Hepatocyte (in vitro differentiated cells): ENCODE measurements at regions not wholly inside any gene's neighbourhood (a gene's known extent, or its start where the extent isn't known, plus 50 kb on each side); places are given as distances from the start of the nearest gene placed in this dataset.

ENCODE experiments used
- EZH2 ChIP-seq: fragments of 200-600 bp; sonication (generic); IDR thresholded peaks from 2 replicates; pipeline ENCODE4 v1.6.1; 2016; ENCODE audit warnings: antibody characterized with exemption, mild to moderate bottlenecking, borderline replicate concordance
- EZH2phosphoT487 ChIP-seq: fragments of 200-600 bp; sonication (generic); IDR thresholded peaks from one replicate; pipeline ENCODE4 v1.6.1; 2018; ENCODE audit warnings: antibody characterized with exemption, mild to moderate bottlenecking, low read depth, moderate library complexity; ENCODE audit not compliant: unreplicated experiment, severe bottlenecking
- TF ChIP-seq, protein P1 (sequence below): fragments of 200-600 bp; sonication (generic); IDR thresholded peaks from 2 replicates; pipeline ENCODE4 v1.5.1; 2016; ENCODE audit warnings: antibody characterized with exemption, mild to moderate bottlenecking; ENCODE audit not compliant: poor library complexity

DNA sequence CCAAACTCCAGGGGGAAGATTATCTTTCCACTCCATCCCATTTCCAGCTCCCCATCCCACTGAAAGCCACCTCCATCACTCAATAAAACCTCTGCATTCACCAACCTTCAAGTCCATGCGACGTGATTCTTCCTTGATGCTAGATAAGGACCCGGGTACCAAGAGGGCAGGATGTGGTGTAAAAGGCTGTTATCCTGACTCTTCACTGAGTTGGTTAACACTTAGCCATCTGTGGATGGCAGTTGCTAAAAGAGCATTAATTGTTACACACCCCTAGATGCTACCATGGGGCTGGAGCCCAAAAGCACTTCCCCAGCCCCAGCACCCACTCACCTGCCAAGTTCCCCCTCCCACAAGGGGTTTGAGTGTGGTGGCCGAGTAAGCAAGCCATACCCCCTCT, 53.4 kb upstream of the DPP10 start:
- no peak for TF ChIP-seq EZH2phosphoT487
- TF ChIP-seq, protein P1, sequence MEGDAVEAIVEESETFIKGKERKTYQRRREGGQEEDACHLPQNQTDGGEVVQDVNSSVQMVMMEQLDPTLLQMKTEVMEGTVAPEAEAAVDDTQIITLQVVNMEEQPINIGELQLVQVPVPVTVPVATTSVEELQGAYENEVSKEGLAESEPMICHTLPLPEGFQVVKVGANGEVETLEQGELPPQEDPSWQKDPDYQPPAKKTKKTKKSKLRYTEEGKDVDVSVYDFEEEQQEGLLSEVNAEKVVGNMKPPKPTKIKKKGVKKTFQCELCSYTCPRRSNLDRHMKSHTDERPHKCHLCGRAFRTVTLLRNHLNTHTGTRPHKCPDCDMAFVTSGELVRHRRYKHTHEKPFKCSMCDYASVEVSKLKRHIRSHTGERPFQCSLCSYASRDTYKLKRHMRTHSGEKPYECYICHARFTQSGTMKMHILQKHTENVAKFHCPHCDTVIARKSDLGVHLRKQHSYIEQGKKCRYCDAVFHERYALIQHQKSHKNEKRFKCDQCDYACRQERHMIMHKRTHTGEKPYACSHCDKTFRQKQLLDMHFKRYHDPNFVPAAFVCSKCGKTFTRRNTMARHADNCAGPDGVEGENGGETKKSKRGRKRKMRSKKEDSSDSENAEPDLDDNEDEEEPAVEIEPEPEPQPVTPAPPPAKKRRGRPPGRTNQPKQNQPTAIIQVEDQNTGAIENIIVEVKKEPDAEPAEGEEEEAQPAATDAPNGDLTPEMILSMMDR, result no peak
- no peak for TF ChIP-seq EZH2
